ENCODE measurements at regions not wholly inside any gene's neighbourhood (a gene's known extent, or its start where the extent isn't known, plus 50 kb on each side); places are given as distances from the start of the nearest gene placed in this dataset.

- no peak for TF ChIP-seq CTCF (IDR thresholded peaks at IDR 0.05)
Measured at GRCh38 chr12:34219046-34219770, 196.9 kb downstream of the ALG10 start.

- TF ChIP-seq CTCF (IDR thresholded peaks at IDR 0.05) = no peak
Measured at GRCh38 chr12:34223640-34224039, 201.3 kb downstream of the ALG10 start.

GRCh38 chr12:34233618-34234017, 211.3 kb downstream of the ALG10 start:
- TF ChIP-seq CTCF (IDR thresholded peaks at IDR 0.05) = no peak

- TF ChIP-seq CTCF (IDR thresholded peaks at IDR 0.05) = no peak
Measured at GRCh38 chr12:34236073-34236472, 213.8 kb downstream of the ALG10 start.

GRCh38 chr12:34244608-34245007, 222.3 kb downstream of the ALG10 start:
- TF ChIP-seq CTCF (IDR thresholded peaks at IDR 0.05) = no peak

- no peak for TF ChIP-seq CTCF (IDR thresholded peaks at IDR 0.05)
Measured at GRCh38 chr12:34249271-34249670, 227.0 kb downstream of the ALG10 start.

- no peak for TF ChIP-seq CTCF (IDR thresholded peaks at IDR 0.05)
Measured at GRCh38 chr12:34253674-34254073, 231.4 kb downstream of the ALG10 start.

- TF ChIP-seq CTCF (IDR thresholded peaks at IDR 0.05) = no peak
Measured at GRCh38 chr12:34257093-34257492, 234.8 kb downstream of the ALG10 start.
